SK-N-SH (cell line): ENCODE measurements at regions not wholly inside any gene's neighbourhood (a gene's known extent, or its start where the extent isn't known, plus 50 kb on each side); places are given as distances from the start of the nearest gene placed in this dataset.

Experiments
- CTCF ChIA-PET: fragments of 300-600, 350-600 bp; formaldehyde crosslinking; extraction: SDS; loops from one replicate; lab custom pipeline; 2021; lab: Yijun Ruan, JAX
- POLR2A ChIA-PET: fragments of 350-600 bp; sonication (Branson Sonifier 250); formaldehyde crosslinking; extraction: SDS; loops from one replicate; lab custom pipeline; 2020; ENCODE audit warnings: antibody characterized with exemption, inconsistent platforms; lab: Yijun Ruan, JAX
- DNase-seq: peaks from one replicate; pipeline ENCODE4 v3.0.0; 2012
- H2AFZ ChIP-seq: fragments of 200-600 bp; sonication (generic); 2 replicates; pipeline ENCODE4 v1.8.1; 2016; ENCODE audit warnings: antibody characterized with exemption, mild to moderate bottlenecking, low read depth
- H3F3A ChIP-seq: fragments of 200-600 bp; sonication (generic); replicated peaks from 2 replicates; pipeline ENCODE3; 2016; ENCODE audit warnings: antibody characterized with exemption, mild to moderate bottlenecking; ENCODE audit not compliant: insufficient read depth
- H3K27ac ChIP-seq, 2 experiments: fragments of 200-500 bp in 1 of 2; fragments of 200-600 bp in 1 of 2; sonication (Bioruptor generic) in 1 of 2; sonication (generic), shearing (Covaris generic) in 1 of 2; 2 replicates each; pipeline versions ENCODE4 v1.5.1 to v1.6.1; 2014 to 2016; ENCODE audit warnings: low read depth in 2 of 2, inconsistent platforms in 1 of 2, low read length in 1 of 2, mild to moderate bottlenecking in 1 of 2, mixed read lengths in 1 of 2
- H3K27me3 ChIP-seq: fragments of 200-600 bp; sonication (generic), shearing (Covaris generic); 2 replicates; pipeline ENCODE4 v1.6.1; 2016; ENCODE audit warnings: mixed run types; ENCODE audit not compliant: insufficient read depth
- H3K36me3 ChIP-seq, 2 experiments: fragments of 200-500 bp in 1 of 2; fragments of 200-600 bp in 1 of 2; sonication (Bioruptor generic) in 1 of 2; sonication (generic) in 1 of 2; replicated peaks in 1 of 2; 2 replicates each; pipeline versions ENCODE3 to v1.5.1; 2014 to 2016; ENCODE audit warnings: low read length in 1 of 2, mild to moderate bottlenecking in 1 of 2; ENCODE audit not compliant: insufficient read depth in 2 of 2, control insufficient read depth in 1 of 2
- H3K4me1 ChIP-seq, 2 experiments: fragments of 200-500 bp in 1 of 2; fragments of 200-600 bp in 1 of 2; sonication (Bioruptor generic) in 1 of 2; sonication (generic), shearing (Covaris generic) in 1 of 2; 2 replicates each; pipeline versions ENCODE4 v1.5.1 to v1.6.1; 2014 to 2016; ENCODE audit warnings: low read depth in 1 of 2, low read length in 1 of 2, mixed run types in 1 of 2; ENCODE audit not compliant: insufficient read depth in 2 of 2, control insufficient read depth in 1 of 2
- H3K4me2 ChIP-seq: fragments of 200-600 bp; sonication (generic), shearing (Covaris generic); 2 replicates; pipeline ENCODE4 v1.6.1; 2017; ENCODE audit warnings: mixed run types
- H3K4me3 ChIP-seq, 2 experiments: fragments of 200-500 bp in 1 of 2; fragments of 200-600 bp in 1 of 2; sonication (Bioruptor generic) in 1 of 2; sonication (generic), shearing (Covaris generic) in 1 of 2; 2 replicates each; pipeline versions ENCODE4 v1.5.1 to v1.8.1; 2014 to 2016; ENCODE audit warnings: low read depth in 2 of 2, inconsistent platforms in 1 of 2, low read length in 1 of 2, mild to moderate bottlenecking in 1 of 2, mixed read lengths in 1 of 2, moderate library complexity in 1 of 2
- H3K79me2 ChIP-seq: fragments of 200-600 bp; sonication (generic); 2 replicates; pipeline ENCODE4 v1.8.1; 2017; ENCODE audit warnings: mild to moderate bottlenecking; ENCODE audit not compliant: insufficient read depth
- H3K9ac ChIP-seq: fragments of 200-600 bp; sonication (generic); 2 replicates; pipeline ENCODE4 v1.6.1; 2017; ENCODE audit warnings: mixed run types
- H3K9me2 ChIP-seq: fragments of 200-600 bp; sonication (generic); 2 replicates; pipeline ENCODE4 v1.6.1; 2017; ENCODE audit warnings: mixed run types
- H3K9me3 ChIP-seq: fragments of 200-600 bp; sonication (generic); 2 replicates; pipeline ENCODE4 v1.6.1; 2017; ENCODE audit warnings: mixed run types, mild to moderate bottlenecking, moderate library complexity
- H4K20me1 ChIP-seq: fragments of 200-600 bp; sonication (generic); 2 replicates; pipeline ENCODE4 v1.6.1; 2017; ENCODE audit warnings: mild to moderate bottlenecking, mixed run types; ENCODE audit not compliant: insufficient read depth
- EP300 ChIP-seq, 2 experiments: IDR thresholded peaks; 2 replicates each; pipeline versions ENCODE4 v1.4.0 to v1.6.1; 2012; ENCODE audit warnings: borderline replicate concordance in 1 of 2, low read depth in 1 of 2, low read length in 1 of 2
- FOSL2 ChIP-seq: IDR thresholded peaks from 2 replicates; pipeline ENCODE4 v1.4.0; 2012; ENCODE audit warnings: low read depth, mild to moderate bottlenecking, moderate library complexity, borderline replicate concordance
- FOXM1 ChIP-seq: IDR thresholded peaks from 2 replicates; pipeline ENCODE4 v1.4.0; 2012; ENCODE audit warnings: low read depth, mild to moderate bottlenecking
- JUND ChIP-seq: IDR thresholded peaks from 2 replicates; pipeline ENCODE4 v1.4.0; 2012
- MAX ChIP-seq: IDR thresholded peaks from 2 replicates; pipeline ENCODE4 v1.4.0; 2012; ENCODE audit warnings: low read depth
- MEF2A ChIP-seq: IDR thresholded peaks from 2 replicates; pipeline ENCODE4 v1.4.0; 2012; ENCODE audit warnings: low read depth, borderline replicate concordance
- NFIC ChIP-seq: IDR thresholded peaks from 2 replicates; pipeline ENCODE4 v1.4.0; 2012; ENCODE audit warnings: borderline replicate concordance
- NRF1 ChIP-seq: IDR thresholded peaks from 2 replicates; pipeline ENCODE4 v1.6.1; 2012; ENCODE audit warnings: low read depth, mild to moderate bottlenecking, low read length
- POLR2AphosphoS5 ChIP-seq: IDR thresholded peaks from 2 replicates; pipeline ENCODE4 v1.6.1; 2012; ENCODE audit warnings: low read depth, low read length
- RAD21 ChIP-seq: IDR thresholded peaks from 2 replicates; pipeline ENCODE4 v1.6.1; 2012; ENCODE audit warnings: mild to moderate bottlenecking, low read length
- RCOR1 ChIP-seq: fragments of 150-350 bp; IDR thresholded peaks from 2 replicates; pipeline ENCODE4 v1.6.1; 2017; ENCODE audit warnings: antibody characterized with exemption, low read length
- RXRA ChIP-seq: IDR thresholded peaks from 2 replicates; pipeline ENCODE4 v1.4.0; 2012; ENCODE audit warnings: low read depth, mild to moderate bottlenecking, borderline replicate concordance
- SIN3A ChIP-seq: IDR thresholded peaks from 2 replicates; pipeline ENCODE4 v1.6.1; 2012; ENCODE audit warnings: low read depth, mild to moderate bottlenecking, low read length, moderate library complexity, borderline replicate concordance
- TCF12 ChIP-seq: IDR thresholded peaks from 2 replicates; pipeline ENCODE4 v1.4.0; 2012
- TEAD4 ChIP-seq: IDR thresholded peaks from 2 replicates; pipeline ENCODE4 v1.4.0; 2012; ENCODE audit warnings: mild to moderate bottlenecking, borderline replicate concordance; ENCODE audit not compliant: insufficient read depth
- ZBTB33 ChIP-seq: IDR thresholded peaks from 2 replicates; pipeline ENCODE4 v1.4.0; 2012; ENCODE audit warnings: low read depth, borderline replicate concordance
- WGBS: methylation state at CpG from one replicate; pipeline ENCODE4 v1.1.6; 2017; ENCODE audit warnings: low lambda C conversion rate; 5-methylcytosine and 5-hydroxymethylcytosine counted together
- TF ChIP-seq, protein P1 (sequence below): IDR thresholded peaks from 2 replicates; pipeline ENCODE4 v1.6.1; 2012; ENCODE audit warnings: mild to moderate bottlenecking, low read depth, low read length, moderate library complexity
- TF ChIP-seq, protein P2 (sequence below): IDR thresholded peaks from 2 replicates; pipeline ENCODE4 v1.4.0; 2012; ENCODE audit warnings: low read depth, borderline replicate concordance
- TF ChIP-seq, protein P3 (sequence below): fragments of 150-350 bp; IDR thresholded peaks from 2 replicates; pipeline ENCODE4 v1.6.1; 2017; ENCODE audit warnings: antibody characterized with exemption, low read length, low read depth, borderline replicate concordance
- TF ChIP-seq, protein P4 (sequence below): fragments of 200-600 bp; sonication (generic); IDR thresholded peaks from 2 replicates; pipeline ENCODE4 v1.6.1; 2017; ENCODE audit warnings: antibody characterized with exemption, mild to moderate bottlenecking, moderate library complexity
- TF ChIP-seq, protein P5 (sequence below): fragments of 150-350 bp; IDR thresholded peaks from 2 replicates; pipeline ENCODE4 v1.6.1; 2016; ENCODE audit warnings: mild to moderate bottlenecking, low read depth, low read length

DNA sequence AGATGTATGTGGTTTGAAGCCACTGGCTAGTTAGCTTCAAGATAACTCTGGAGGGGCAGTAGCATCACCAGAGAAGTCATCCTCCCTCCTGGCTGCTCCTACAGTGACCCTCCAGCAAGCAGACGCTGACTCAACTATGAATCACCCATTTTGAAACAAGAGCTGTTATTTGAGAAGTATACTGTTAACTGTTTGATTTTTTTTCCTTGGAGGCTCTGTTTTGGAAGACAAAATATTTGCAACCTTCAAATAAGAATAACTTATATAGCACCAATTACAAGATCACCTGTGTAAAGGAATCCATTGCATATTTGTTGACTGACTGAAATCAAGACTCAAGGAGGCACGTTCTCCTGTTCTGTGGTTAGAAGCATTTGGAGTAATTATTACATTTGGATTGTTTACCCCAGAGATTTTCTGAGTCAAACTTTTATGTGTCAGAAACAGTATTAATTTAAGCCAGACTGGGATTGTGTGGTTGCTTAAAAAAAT lies 313.8 kb downstream of the MTX2 start:
- Histone ChIP-seq H3K36me3 (no peaks in the 10 kb centered on the region), H3K9me2 (no peaks in the 10 kb centered on the region), H3K27me3 (no peaks in the 10 kb centered on the region), H3K4me3 (no peak overlapping the region; a peak in 1 of 4 replicates), H2AFZ (no peak overlapping the region; the same call in 1 of the 2 replicates), H3K4me2 (peak overlapping the region; percentile 65), H4K20me1 (no peaks in the 10 kb centered on the region), H3K9me3 (no peaks in the 10 kb centered on the region), H3F3A (peaks cover 30% of the 10 kb centered on the region), H3K79me2 (no peaks in the 10 kb centered on the region), H3K9ac (peak overlapping the region; percentile 40; the same call in 1 of the 2 replicates), H3K4me1 (peaks cover 21 to 23% of the 10 kb centered on the region in 2 experiments; a peak in 3 of 4 replicates), H3K27ac (peak overlapping the region; percentile 68 to 84)
- no peak for DNase-seq
- ChIA-PET POLR2A (interaction anchor here (0.6 to 1.3 kb wide), 2 partner anchors 9 to 54 kb away, joined by 3 read pairs; no protein-coding TSS in a partner anchor), CTCF (interaction anchor here (1.3 to 4.0 kb wide), 6 partner anchors 10 to 443 kb away, joined by 3 to 21 read pairs (median 7); no protein-coding TSS in a partner anchor)
- WGBS: 4% methylated on average over 2 of the region's 2 CpGs
- TF ChIP-seq NRF1: no peak
- peak; percentile 68; the same call in 1 of the 2 replicates for TF ChIP-seq MAX
- TF ChIP-seq RXRA: peak; percentile 98
- TF ChIP-seq, protein P1, sequence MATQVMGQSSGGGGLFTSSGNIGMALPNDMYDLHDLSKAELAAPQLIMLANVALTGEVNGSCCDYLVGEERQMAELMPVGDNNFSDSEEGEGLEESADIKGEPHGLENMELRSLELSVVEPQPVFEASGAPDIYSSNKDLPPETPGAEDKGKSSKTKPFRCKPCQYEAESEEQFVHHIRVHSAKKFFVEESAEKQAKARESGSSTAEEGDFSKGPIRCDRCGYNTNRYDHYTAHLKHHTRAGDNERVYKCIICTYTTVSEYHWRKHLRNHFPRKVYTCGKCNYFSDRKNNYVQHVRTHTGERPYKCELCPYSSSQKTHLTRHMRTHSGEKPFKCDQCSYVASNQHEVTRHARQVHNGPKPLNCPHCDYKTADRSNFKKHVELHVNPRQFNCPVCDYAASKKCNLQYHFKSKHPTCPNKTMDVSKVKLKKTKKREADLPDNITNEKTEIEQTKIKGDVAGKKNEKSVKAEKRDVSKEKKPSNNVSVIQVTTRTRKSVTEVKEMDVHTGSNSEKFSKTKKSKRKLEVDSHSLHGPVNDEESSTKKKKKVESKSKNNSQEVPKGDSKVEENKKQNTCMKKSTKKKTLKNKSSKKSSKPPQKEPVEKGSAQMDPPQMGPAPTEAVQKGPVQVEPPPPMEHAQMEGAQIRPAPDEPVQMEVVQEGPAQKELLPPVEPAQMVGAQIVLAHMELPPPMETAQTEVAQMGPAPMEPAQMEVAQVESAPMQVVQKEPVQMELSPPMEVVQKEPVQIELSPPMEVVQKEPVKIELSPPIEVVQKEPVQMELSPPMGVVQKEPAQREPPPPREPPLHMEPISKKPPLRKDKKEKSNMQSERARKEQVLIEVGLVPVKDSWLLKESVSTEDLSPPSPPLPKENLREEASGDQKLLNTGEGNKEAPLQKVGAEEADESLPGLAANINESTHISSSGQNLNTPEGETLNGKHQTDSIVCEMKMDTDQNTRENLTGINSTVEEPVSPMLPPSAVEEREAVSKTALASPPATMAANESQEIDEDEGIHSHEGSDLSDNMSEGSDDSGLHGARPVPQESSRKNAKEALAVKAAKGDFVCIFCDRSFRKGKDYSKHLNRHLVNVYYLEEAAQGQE: 0 out of 2 replicates have a peak, but pooled peaks have one; percentile 31
- TF ChIP-seq FOXM1: peak; percentile 34; the same call in 1 of the 2 replicates
- TF ChIP-seq, protein P2, sequence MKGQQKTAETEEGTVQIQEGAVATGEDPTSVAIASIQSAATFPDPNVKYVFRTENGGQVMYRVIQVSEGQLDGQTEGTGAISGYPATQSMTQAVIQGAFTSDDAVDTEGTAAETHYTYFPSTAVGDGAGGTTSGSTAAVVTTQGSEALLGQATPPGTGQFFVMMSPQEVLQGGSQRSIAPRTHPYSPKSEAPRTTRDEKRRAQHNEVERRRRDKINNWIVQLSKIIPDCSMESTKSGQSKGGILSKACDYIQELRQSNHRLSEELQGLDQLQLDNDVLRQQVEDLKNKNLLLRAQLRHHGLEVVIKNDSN: no peak
- no peak for TF ChIP-seq RCOR1
- peak; percentile 45; the same call in 1 of the 2 replicates for TF ChIP-seq SIN3A
- TF ChIP-seq, protein P3, sequence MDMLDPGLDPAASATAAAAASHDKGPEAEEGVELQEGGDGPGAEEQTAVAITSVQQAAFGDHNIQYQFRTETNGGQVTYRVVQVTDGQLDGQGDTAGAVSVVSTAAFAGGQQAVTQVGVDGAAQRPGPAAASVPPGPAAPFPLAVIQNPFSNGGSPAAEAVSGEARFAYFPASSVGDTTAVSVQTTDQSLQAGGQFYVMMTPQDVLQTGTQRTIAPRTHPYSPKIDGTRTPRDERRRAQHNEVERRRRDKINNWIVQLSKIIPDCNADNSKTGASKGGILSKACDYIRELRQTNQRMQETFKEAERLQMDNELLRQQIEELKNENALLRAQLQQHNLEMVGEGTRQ: no peak
- TF ChIP-seq ZBTB33: peak; percentile 50; the same call in 1 of the 2 replicates
- peak in 1 of 2 experiments; percentile 76; a peak in 2 of 4 replicates for TF ChIP-seq EP300 (IDR thresholded peaks at IDR 0.05; ENCODE audit: borderline replicate concordance in 1 of 2, low read depth in 1 of 2, low read length in 1 of 2)
- TF ChIP-seq FOSL2: peak; percentile 98
- TF ChIP-seq NFIC: peak; percentile 77
- TF ChIP-seq TEAD4: peak; percentile 40; the same call in 1 of the 2 replicates
- TF ChIP-seq RAD21: no peak
- peak; percentile 98 for TF ChIP-seq JUND
- TF ChIP-seq MEF2A: 0 out of 2 replicates have a peak, but pooled peaks have one; percentile 20
- TF ChIP-seq, protein P4, sequence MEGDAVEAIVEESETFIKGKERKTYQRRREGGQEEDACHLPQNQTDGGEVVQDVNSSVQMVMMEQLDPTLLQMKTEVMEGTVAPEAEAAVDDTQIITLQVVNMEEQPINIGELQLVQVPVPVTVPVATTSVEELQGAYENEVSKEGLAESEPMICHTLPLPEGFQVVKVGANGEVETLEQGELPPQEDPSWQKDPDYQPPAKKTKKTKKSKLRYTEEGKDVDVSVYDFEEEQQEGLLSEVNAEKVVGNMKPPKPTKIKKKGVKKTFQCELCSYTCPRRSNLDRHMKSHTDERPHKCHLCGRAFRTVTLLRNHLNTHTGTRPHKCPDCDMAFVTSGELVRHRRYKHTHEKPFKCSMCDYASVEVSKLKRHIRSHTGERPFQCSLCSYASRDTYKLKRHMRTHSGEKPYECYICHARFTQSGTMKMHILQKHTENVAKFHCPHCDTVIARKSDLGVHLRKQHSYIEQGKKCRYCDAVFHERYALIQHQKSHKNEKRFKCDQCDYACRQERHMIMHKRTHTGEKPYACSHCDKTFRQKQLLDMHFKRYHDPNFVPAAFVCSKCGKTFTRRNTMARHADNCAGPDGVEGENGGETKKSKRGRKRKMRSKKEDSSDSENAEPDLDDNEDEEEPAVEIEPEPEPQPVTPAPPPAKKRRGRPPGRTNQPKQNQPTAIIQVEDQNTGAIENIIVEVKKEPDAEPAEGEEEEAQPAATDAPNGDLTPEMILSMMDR: no peak
- TF ChIP-seq POLR2AphosphoS5: peak; percentile 70; the same call in 1 of the 2 replicates
- TF ChIP-seq, protein P5, sequence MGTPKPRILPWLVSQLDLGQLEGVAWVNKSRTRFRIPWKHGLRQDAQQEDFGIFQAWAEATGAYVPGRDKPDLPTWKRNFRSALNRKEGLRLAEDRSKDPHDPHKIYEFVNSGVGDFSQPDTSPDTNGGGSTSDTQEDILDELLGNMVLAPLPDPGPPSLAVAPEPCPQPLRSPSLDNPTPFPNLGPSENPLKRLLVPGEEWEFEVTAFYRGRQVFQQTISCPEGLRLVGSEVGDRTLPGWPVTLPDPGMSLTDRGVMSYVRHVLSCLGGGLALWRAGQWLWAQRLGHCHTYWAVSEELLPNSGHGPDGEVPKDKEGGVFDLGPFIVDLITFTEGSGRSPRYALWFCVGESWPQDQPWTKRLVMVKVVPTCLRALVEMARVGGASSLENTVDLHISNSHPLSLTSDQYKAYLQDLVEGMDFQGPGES: no peak
- TF ChIP-seq TCF12: peak; percentile 85
